GM12872 (cell line): ENCODE measurements at regions not wholly inside any gene's neighbourhood (a gene's known extent, or its start where the extent isn't known, plus 50 kb on each side); places are given as distances from the start of the nearest gene placed in this dataset.

Experiments used
- CTCF ChIP-seq: IDR thresholded peaks from 3 replicates; pipeline ENCODE4 v1.5.1; 2011; ENCODE audit warnings: low read depth, mild to moderate bottlenecking, low read length, moderate library complexity; ENCODE audit not compliant: insufficient read depth

DNA sequence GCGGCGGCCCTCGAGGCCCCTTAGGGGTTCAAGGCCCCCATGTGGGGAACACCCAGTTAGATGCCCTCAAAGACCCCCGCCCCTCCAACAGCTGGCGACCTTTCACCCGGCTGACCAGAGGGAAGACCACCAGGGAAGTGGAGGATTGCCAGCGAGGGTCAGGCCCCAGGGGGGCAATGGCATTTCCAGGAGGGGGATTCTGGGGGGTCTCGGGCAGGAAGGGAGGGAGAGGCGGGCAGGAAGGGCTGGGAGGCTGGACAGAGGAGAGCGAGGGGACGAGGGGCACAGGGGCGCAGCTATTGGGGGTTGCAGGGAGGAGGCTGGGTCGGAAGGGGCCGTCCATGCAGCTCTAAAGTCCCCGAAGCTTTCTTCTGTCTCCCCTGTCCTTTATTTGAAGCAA is 139.5 kb downstream of the C16orf95 start:
- no peak for TF ChIP-seq CTCF

DNA sequence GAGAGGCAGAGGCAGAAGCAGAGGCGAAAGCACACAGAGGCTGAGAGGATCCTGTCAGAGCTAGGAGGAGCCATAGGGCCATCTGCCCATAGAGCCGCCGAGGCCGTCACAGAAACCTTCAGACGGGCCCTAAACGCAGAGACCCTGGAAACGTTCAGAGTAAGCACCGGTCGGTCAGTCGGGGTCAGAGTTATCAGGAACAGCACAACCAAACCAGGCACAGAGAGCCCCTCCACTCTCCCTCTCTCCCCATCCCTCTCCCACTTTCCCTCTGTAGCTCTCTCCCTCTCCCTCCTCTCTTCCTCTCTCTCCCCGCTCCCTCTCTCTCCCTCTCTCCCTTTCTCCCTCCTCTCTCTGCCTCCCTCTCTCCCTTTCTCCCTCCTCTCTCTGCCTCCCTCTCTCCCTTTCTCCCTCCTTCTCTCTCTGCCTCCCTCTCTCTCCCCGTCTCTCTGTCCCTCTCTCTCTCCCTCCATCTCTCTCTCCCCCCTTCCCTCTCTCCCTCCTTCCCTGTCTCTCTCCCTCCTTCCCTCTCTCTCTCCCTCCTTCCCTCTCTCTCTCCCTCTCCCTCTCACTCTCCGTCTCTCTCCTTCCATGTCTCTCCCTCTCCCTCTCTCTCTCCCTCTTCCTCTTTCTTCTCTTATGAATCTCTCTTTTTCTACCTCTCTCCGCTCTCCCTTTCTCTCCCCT is 138.9 kb downstream of the C16orf95 start:
- TF ChIP-seq CTCF: no peak

DNA sequence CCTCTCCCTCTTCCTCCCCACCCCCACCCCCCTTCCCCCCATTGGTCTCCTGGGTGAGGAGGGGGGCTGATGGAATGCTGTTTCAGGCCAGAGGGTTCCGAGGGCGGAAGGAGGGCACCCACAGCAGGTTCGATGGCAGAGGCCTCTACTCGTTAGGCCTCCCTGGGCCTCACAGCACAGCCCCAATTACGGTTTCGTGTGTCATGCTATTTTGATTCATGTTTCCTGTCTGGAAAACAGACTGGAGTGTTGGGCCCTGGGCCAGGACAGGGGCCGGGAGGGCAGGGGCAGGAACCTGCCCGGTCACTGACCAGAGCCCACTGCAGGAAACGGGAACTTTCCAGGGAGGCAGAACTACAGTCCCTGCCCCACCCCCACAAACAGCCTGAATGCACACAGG is 138.2 kb downstream of the C16orf95 start:
- TF ChIP-seq CTCF: no peak

DNA sequence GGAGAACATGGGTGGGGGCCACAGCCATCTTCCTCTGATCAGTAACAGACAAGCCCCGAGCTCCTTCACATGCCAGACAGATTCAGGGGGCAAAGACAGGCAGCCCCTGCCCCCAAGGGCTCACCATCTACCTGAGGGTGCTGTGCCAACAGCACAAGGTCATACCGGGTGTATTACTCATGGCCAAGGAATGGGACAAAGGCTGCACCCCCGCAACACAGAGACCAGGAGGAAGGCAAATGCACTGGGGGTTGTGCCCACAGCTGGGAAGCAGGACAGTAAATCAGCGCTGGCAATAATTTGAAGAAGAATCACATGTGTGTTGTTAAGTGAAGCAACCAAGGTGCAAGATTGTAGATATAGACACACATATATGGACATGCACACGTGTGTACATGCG is 137.1 kb downstream of the C16orf95 start:
- TF ChIP-seq CTCF: no peak

DNA sequence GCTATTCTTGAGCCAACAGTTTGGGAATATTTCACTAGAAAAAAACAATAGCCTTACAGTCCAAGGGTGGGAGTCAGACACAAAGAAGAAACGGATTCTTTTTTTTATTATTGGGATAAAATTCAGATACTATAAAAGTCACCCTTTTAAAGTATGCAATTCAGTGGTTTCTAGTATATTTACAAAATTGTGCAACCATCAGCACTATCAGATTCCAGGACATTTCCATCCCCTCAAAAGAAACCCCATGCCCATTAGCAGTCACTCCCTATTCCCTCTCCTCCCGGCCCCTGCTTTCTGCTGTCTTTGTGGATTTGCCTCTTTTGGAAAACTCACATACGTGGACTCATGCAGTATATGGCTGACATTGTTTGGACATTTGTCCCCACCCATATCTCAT is 134.4 kb downstream of the C16orf95 start:
- no peak for TF ChIP-seq CTCF

- TF ChIP-seq CTCF: no peak
Observed at GRCh38 chr16:87183647-87184046, 133.5 kb downstream of the C16orf95 start.

GRCh38 chr16:87185308-87185707 is 131.9 kb downstream of the C16orf95 start:
- no peak for TF ChIP-seq CTCF
